ENCODE measurements at regions not wholly inside any gene's neighbourhood (a gene's known extent, or its start where the extent isn't known, plus 50 kb on each side); places are given as distances from the start of the nearest gene placed in this dataset.

- TF ChIP-seq POLR2AphosphoS5 (IDR thresholded peaks at IDR 0.05) (no peak), CTCF (IDR thresholded peaks at IDR 0.05) (no peak), POLR2A (IDR thresholded peaks at IDR 0.05) (no peak)
Observed at GRCh38 chr2:120611016-120611415, 124.7 kb upstream of the GLI2 start.
